GM12878 (cell line): ENCODE measurements at regions not wholly inside any gene's neighbourhood (a gene's known extent, or its start where the extent isn't known, plus 50 kb on each side); places are given as distances from the start of the nearest gene placed in this dataset.

Experiments used
- ATAC-seq: fragments of 200-7000 bp; cut with Tn5 transposase; 3 replicates; pipeline ENCODE4 v1.9.1; 2020; ENCODE audit warnings: mild to moderate bottlenecking, moderate library complexity
- BruUV-seq: library from RNA; stranded (reverse); fragments of 400-500 nt; replicated peaks from 2 replicates; lab custom pipeline; 2021; lab: Mats Ljungman, UMichigan
- CTCF ChIA-PET: fragments of 300-600 bp; sonication (Branson Sonifier 250); formaldehyde crosslinking; extraction: SDS; loops from one replicate; lab custom pipeline; 2021; ENCODE audit warnings: inconsistent platforms; lab: Yijun Ruan, JAX
- POLR2A ChIA-PET: fragments of 350-600 bp; formaldehyde crosslinking; extraction: SDS; loops from one replicate; lab custom pipeline; 2021; ENCODE audit warnings: inconsistent platforms; lab: Charles Lee
- RAD21 ChIA-PET: fragments of 300-600 bp; sonication (Branson Sonifier 250); formaldehyde crosslinking; loops from one replicate; lab custom pipeline; 2023; ENCODE audit warnings: antibody characterized with exemption; ENCODE audit not compliant: unreplicated experiment; lab: Charles Lee
- SMC1A ChIA-PET: fragments of 300-600 bp; sonication (Branson Sonifier 250); formaldehyde crosslinking; loops from one replicate; lab custom pipeline; 2023; ENCODE audit not compliant: unreplicated experiment, uncharacterized antibody; lab: Charles Lee
- DNase-seq: peaks from one replicate; pipeline ENCODE4 v3.0.0-alpha.2; 2011; ENCODE audit warnings: low read depth, low spot score
- FAIRE-seq: peaks from 3 replicates; lab custom pipeline; 2011; peaks lifted over from hg19 to GRCh38; lab: Jason Lieb, UNC
- H2AFZ ChIP-seq: 2 replicates; pipeline ENCODE4 v1.6.0; 2011; ENCODE audit warnings: low read depth, low read length, control low read depth; ENCODE audit not compliant: control insufficient read depth
- H3K27ac ChIP-seq: 2 replicates; pipeline ENCODE4 v1.5.1; 2011; ENCODE audit warnings: control low read depth; ENCODE audit not compliant: control insufficient read depth, insufficient read depth
- H3K27me3 ChIP-seq, 2 experiments: replicated peaks in 1 of 2; 2 replicates each; pipeline versions ENCODE4 v1.6.0 to v1.6.1; 2011; ENCODE audit warnings: low read length in 1 of 2; ENCODE audit not compliant: control insufficient read depth in 2 of 2, insufficient read depth in 2 of 2
- H3K36me3 ChIP-seq, 2 experiments: 2 replicates each; pipeline ENCODE4 v1.5.1; 2011; ENCODE audit warnings: low read length in 1 of 2; ENCODE audit not compliant: control insufficient read depth in 2 of 2, insufficient read depth in 2 of 2
- H3K4me1 ChIP-seq: 2 replicates; pipeline ENCODE4 v1.6.1; 2011; ENCODE audit warnings: mild to moderate bottlenecking, low read length, moderate library complexity, mixed read lengths; ENCODE audit not compliant: control insufficient read depth, insufficient read depth
- H3K4me2 ChIP-seq: 2 replicates; pipeline ENCODE4 v1.6.0; 2011; ENCODE audit warnings: control low read depth; ENCODE audit not compliant: control insufficient read depth, insufficient read depth
- H3K4me3 ChIP-seq: fragments of 200-600 bp; sonication (generic); 2 replicates; pipeline ENCODE4 v1.5.1; 2016
- H3K79me2 ChIP-seq: 2 replicates; pipeline ENCODE4 v1.6.0; 2011; ENCODE audit warnings: low read length; ENCODE audit not compliant: control insufficient read depth, insufficient read depth
- H3K9ac ChIP-seq: 2 replicates; pipeline ENCODE4 v1.8.0; 2011; ENCODE audit warnings: low read length, control low read depth, mixed read lengths; ENCODE audit not compliant: control insufficient read depth, insufficient read depth
- H3K9me3 ChIP-seq: replicated peaks from 3 replicates; pipeline ENCODE4 v1.5.1; 2011; ENCODE audit warnings: mild to moderate bottlenecking, low read length; ENCODE audit not compliant: control insufficient read depth, insufficient read depth
- H4K20me1 ChIP-seq: 2 replicates; pipeline ENCODE4 v1.6.0; 2011; ENCODE audit not compliant: control insufficient read depth, insufficient read depth
- CBX3 ChIP-seq: fragments of 200-600 bp; sonication (generic); IDR thresholded peaks from 2 replicates; pipeline ENCODE4 v1.6.1; 2016; ENCODE audit warnings: low read depth, borderline replicate concordance
- EP300 ChIP-seq, 2 experiments: fragments of 150-350 bp in 1 of 2; IDR thresholded peaks; 2 replicates each; pipeline ENCODE4 v1.6.1; 2011 to 2012; ENCODE audit warnings: low read depth in 2 of 2, low read length in 2 of 2, borderline replicate concordance in 1 of 2, improper control_type of control experiment in 1 of 2, inconsistent platforms in 1 of 2; ENCODE audit not compliant: control insufficient read depth in 1 of 2
- FOXM1 ChIP-seq: IDR thresholded peaks from 2 replicates; pipeline ENCODE4 v1.6.1; 2012; ENCODE audit warnings: low read depth, mild to moderate bottlenecking, inconsistent platforms, low read length, moderate library complexity
- IKZF1 ChIP-seq: fragments of 450-650 bp; conservative IDR thresholded peaks from 2 replicates; pipeline ENCODE4 v1.6.1; 2017; ENCODE audit warnings: antibody characterized with exemption, mild to moderate bottlenecking
- PAX5 ChIP-seq: IDR thresholded peaks from 2 replicates; pipeline ENCODE4 v1.6.1; 2011; ENCODE audit warnings: low read depth, low read length, borderline replicate concordance
- POLR2AphosphoS2 ChIP-seq: IDR thresholded peaks from 2 replicates; pipeline ENCODE4 v1.6.1; 2011; ENCODE audit warnings: low read depth, mild to moderate bottlenecking, low read length, improper control_type of control experiment, moderate library complexity
- SMC3 ChIP-seq: IDR thresholded peaks from 2 replicates; pipeline ENCODE4 v1.6.1; 2011; ENCODE audit warnings: low read length, improper control_type of control experiment, borderline replicate concordance
- TBL1XR1 ChIP-seq: IDR thresholded peaks from 2 replicates; pipeline ENCODE4 v1.6.1; 2012; ENCODE audit warnings: low read depth, low read length, improper control_type of control experiment
- WGBS: methylation state at CpG from one replicate; pipeline ENCODE4 v1.1.6; 2016; ENCODE audit warnings: low lambda C conversion rate; ENCODE audit not compliant: insufficient replicate concordance, insufficient coverage; ENCODE audit errors: missing lambda C conversion rate; 5-methylcytosine and 5-hydroxymethylcytosine counted together
- in situ Hi-C: fragments of 300-500 bp; cut with MboI; formaldehyde crosslinking; loops from 9 replicates; pipeline ENCODE4 v1.14.3; 2018; ENCODE audit warnings: mixed read lengths
- intact Hi-C: fragments of 100-400 bp; cut with micrococcal nuclease; formaldehyde crosslinking; loops from one replicate; pipeline ENCODE4 v1.14.2; 2022; ENCODE audit not compliant: unreplicated experiment
- TF ChIP-seq, protein P1 (sequence below): fragments of 450-650 bp; IDR thresholded peaks from 2 replicates; pipeline ENCODE4 v1.6.1; 2016; ENCODE audit warnings: mild to moderate bottlenecking, moderate library complexity, borderline replicate concordance

- ATAC-seq (no peak), FAIRE-seq (no peak), DNase-seq (no peak)
- intact Hi-C loops (no loop called here), in situ Hi-C loops (no loop called here)
- no TSS peak for BruUV-seq
- Histone ChIP-seq H3K27ac (no peak overlapping the region), H3K36me3 (no peaks in the 10 kb centered on the region), H2AFZ (no peak overlapping the region), H3K9ac (no peak overlapping the region), H3K27me3 (no peaks in the 10 kb centered on the region), H3K9me3 (no peaks in the 10 kb centered on the region), H3K4me2 (no peak overlapping the region), H4K20me1 (no peaks in the 10 kb centered on the region), H3K79me2 (no peaks in the 10 kb centered on the region), H3K4me1 (no peaks in the 10 kb centered on the region), H3K4me3 (no peak overlapping the region)
- RAD21 ChIA-PET, result no interaction called here
- CTCF ChIA-PET, result no interaction called here
- 0% methylated on average over 3 of the region's 3 CpGs for WGBS
- SMC1A ChIA-PET, result no interaction called here
- POLR2A ChIA-PET, result no interaction called here
- TF ChIP-seq SMC3, result no peak
- no peak for TF ChIP-seq EP300 (IDR thresholded peaks at IDR 0.05; ENCODE audit: borderline replicate concordance in 1 of 2, control insufficient read depth in 1 of 2, low read depth in 2 of 2, low read length in 2 of 2)
- no peak for TF ChIP-seq POLR2AphosphoS2
- no peak for TF ChIP-seq FOXM1
- TF ChIP-seq, protein P1, sequence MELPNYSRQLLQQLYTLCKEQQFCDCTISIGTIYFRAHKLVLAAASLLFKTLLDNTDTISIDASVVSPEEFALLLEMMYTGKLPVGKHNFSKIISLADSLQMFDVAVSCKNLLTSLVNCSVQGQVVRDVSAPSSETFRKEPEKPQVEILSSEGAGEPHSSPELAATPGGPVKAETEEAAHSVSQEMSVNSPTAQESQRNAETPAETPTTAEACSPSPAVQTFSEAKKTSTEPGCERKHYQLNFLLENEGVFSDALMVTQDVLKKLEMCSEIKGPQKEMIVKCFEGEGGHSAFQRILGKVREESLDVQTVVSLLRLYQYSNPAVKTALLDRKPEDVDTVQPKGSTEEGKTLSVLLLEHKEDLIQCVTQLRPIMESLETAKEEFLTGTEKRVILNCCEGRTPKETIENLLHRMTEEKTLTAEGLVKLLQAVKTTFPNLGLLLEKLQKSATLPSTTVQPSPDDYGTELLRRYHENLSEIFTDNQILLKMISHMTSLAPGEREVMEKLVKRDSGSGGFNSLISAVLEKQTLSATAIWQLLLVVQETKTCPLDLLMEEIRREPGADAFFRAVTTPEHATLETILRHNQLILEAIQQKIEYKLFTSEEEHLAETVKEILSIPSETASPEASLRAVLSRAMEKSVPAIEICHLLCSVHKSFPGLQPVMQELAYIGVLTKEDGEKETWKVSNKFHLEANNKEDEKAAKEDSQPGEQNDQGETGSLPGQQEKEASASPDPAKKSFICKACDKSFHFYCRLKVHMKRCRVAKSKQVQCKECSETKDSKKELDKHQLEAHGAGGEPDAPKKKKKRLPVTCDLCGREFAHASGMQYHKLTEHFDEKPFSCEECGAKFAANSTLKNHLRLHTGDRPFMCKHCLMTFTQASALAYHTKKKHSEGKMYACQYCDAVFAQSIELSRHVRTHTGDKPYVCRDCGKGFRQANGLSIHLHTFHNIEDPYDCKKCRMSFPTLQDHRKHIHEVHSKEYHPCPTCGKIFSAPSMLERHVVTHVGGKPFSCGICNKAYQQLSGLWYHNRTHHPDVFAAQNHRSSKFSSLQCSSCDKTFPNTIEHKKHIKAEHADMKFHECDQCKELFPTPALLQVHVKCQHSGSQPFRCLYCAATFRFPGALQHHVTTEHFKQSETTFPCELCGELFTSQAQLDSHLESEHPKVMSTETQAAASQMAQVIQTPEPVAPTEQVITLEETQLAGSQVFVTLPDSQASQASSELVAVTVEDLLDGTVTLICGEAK, result no peak
- TF ChIP-seq PAX5, result no peak
- no peak for TF ChIP-seq CBX3
- no peak for TF ChIP-seq TBL1XR1
- no peak for TF ChIP-seq IKZF1
These were observed 203.2 kb downstream of the CGGBP1 start for GRCh38 chr3:87855616-87856015.
